NB4 (cell line): ENCODE measurements at regions not wholly inside any gene's neighbourhood (a gene's known extent, or its start where the extent isn't known, plus 50 kb on each side); places are given as distances from the start of the nearest gene placed in this dataset.

Experiments used
- DNase-seq: peaks from one replicate; pipeline ENCODE4 v3.0.0; 2010; ENCODE audit warnings: low read depth
- H3K4me3 ChIP-seq: one replicate; pipeline ENCODE4 v1.5.1; 2011; ENCODE audit warnings: mild to moderate bottlenecking, low read depth, low read length, moderate library complexity
- MAX ChIP-seq: IDR thresholded peaks from 2 replicates; pipeline ENCODE4 v1.6.1; 2011; ENCODE audit warnings: low read depth, low read length
- MYC ChIP-seq: IDR thresholded peaks from 2 replicates; pipeline ENCODE4 v1.6.1; 2011; ENCODE audit warnings: low read depth, low read length
- POLR2A ChIP-seq: IDR thresholded peaks from 2 replicates; pipeline ENCODE4 v1.6.1; 2011; ENCODE audit warnings: mild to moderate bottlenecking; ENCODE audit not compliant: insufficient read length; ENCODE audit errors: extremely low read depth
- TF ChIP-seq, protein P1 (sequence below): IDR thresholded peaks from one replicate; pipeline ENCODE4 v1.5.1; 2012; ENCODE audit warnings: low read depth, low read length

DNA sequence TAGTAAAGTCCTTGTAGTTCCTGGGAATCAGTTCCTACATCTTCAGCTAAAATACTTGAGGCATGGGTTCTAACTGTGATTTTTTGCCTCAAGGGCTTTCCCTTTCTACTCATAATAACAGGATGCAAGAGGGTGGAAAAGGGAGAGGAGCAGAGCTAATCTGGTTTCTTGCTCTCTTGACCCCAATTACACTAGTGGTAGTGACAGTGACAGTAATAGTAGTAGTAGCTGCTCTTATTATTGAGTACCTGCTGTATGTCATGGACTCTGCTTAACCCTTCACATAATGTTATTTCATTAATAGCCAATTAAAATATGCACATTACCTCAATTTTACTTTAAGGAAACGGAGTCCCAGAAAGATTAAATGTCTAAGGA lies 214.8 kb upstream of the HNRNPA3 start:
- H3K4me3 ChIP-seq: no peak overlapping the region
- no peak for DNase-seq
- no peak for TF ChIP-seq MYC
- no peak for TF ChIP-seq POLR2A
- TF ChIP-seq MAX: no peak
- TF ChIP-seq, protein P1, sequence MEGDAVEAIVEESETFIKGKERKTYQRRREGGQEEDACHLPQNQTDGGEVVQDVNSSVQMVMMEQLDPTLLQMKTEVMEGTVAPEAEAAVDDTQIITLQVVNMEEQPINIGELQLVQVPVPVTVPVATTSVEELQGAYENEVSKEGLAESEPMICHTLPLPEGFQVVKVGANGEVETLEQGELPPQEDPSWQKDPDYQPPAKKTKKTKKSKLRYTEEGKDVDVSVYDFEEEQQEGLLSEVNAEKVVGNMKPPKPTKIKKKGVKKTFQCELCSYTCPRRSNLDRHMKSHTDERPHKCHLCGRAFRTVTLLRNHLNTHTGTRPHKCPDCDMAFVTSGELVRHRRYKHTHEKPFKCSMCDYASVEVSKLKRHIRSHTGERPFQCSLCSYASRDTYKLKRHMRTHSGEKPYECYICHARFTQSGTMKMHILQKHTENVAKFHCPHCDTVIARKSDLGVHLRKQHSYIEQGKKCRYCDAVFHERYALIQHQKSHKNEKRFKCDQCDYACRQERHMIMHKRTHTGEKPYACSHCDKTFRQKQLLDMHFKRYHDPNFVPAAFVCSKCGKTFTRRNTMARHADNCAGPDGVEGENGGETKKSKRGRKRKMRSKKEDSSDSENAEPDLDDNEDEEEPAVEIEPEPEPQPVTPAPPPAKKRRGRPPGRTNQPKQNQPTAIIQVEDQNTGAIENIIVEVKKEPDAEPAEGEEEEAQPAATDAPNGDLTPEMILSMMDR: no peak

DNA sequence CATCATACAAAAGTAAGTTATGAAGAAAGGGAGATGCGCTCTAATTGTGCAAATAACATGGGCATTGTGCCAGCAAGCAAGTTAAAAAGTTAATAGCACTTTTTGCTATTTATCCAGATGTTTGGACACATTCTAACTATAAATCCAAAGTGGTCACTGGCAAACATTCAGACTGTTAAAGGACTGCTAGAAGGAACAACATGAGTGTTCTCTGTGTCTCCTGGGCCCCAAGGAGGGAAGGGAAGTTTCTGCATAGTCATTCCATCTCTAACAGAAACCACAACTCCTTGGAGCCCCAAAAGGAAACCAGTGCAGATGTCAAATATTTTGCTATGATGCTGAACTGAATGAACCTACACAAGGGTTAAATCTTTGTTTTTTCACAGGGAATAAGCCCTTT lies 213.3 kb upstream of the HNRNPA3 start:
- H3K4me3 ChIP-seq: no peak overlapping the region
- TF ChIP-seq MYC (no peak), MAX (no peak), POLR2A (no peak)
- TF ChIP-seq, protein P1: no peak
- peak; percentile 77 for DNase-seq

- no peak for DNase-seq
- H3K4me3 ChIP-seq: no peak overlapping the region
- TF ChIP-seq, protein P1: no peak
- no peak for TF ChIP-seq POLR2A
- TF ChIP-seq MYC: no peak
- TF ChIP-seq MAX: no peak
Measured at GRCh38 chr2:177000061-177000714, 212.4 kb upstream of the HNRNPA3 start.

DNA sequence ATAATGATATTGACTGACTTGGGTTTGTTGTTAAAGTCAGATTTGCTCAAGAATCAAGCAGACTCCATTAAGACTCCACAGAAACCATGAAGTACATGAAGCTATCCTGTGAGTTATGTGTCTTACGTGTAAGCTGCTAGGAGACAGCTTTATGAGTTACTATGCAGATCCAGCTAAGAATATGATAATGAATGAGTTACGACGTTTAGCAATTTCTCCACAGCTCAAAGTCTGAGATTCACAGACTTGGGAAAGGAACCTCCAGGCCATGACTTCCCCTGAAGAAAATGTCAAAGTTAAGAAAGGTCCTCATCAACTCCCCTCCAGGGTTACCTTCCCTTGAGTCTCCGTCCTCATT lies 211.9 kb upstream of the HNRNPA3 start:
- TF ChIP-seq MAX: no peak
- no peak for TF ChIP-seq MYC
- TF ChIP-seq POLR2A: no peak
- TF ChIP-seq, protein P1: no peak
- H3K4me3 ChIP-seq: no peak overlapping the region
- no peak for DNase-seq

DNA sequence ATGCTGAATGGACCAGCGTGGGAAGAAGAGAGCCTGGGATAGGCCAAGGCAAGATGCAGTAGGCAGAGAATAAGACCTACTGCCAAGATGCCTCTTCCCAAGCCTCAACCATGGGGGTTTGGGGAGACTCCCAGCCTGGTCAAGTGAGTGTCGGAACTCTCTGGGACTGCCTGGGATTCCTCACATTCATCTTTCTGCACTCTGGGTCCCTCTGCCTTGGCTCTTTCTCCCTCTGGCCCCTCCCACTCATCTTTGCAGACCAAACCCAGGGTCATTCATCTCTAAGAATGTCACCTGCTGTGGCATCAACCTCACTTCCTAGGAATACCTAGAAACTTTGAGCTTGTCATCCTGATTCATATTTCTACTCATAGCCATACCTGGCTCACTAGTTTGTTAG lies 211.3 kb upstream of the HNRNPA3 start:
- DNase-seq: no peak
- H3K4me3 ChIP-seq: no peak overlapping the region
- TF ChIP-seq POLR2A: no peak
- no peak for TF ChIP-seq MAX
- TF ChIP-seq, protein P1: no peak
- no peak for TF ChIP-seq MYC
